ENCODE measurements at regions not wholly inside any gene's neighbourhood (a gene's known extent, or its start where the extent isn't known, plus 50 kb on each side); places are given as distances from the start of the nearest gene placed in this dataset.
"Not testable (repeated sequence)": the region's sequence is repeated elsewhere in the genome, so short reads cannot be mapped to it uniquely, and the experiment has no call there.

- no peak for DNase-seq
These were observed 58.3 kb downstream of the PDHA2 start for GRCh38 chr4:95898226-95898625.

- DNase-seq, result no peak
These were observed 69.3 kb downstream of the PDHA2 start for GRCh38 chr4:95909211-95909610.

GRCh38 chr4:95910749-95911148, 70.9 kb downstream of the PDHA2 start:
- no peak for DNase-seq

GRCh38 chr4:95921470-95921869, 81.6 kb downstream of the PDHA2 start:
- no peak for DNase-seq

GRCh38 chr4:95929448-95930064, 89.7 kb downstream of the PDHA2 start:
- DNase-seq, result no peak

GRCh38 chr4:95939141-95939540, 99.2 kb downstream of the PDHA2 start:
- DNase-seq, result no peak

GRCh38 chr4:95949136-95949765, 109.4 kb downstream of the PDHA2 start:
- DNase-seq, result no peak

GRCh38 chr4:95949808-95950207, 109.9 kb downstream of the PDHA2 start:
- no peak for DNase-seq

- not testable (repeated sequence) for DNase-seq
These were observed 112.6 kb downstream of the PDHA2 start for GRCh38 chr4:95952538-95952937.

- DNase-seq, result no peak
These were observed 116.2 kb downstream of the PDHA2 start for GRCh38 chr4:95956094-95956493.

GRCh38 chr4:95957054-95957453, 117.2 kb downstream of the PDHA2 start:
- DNase-seq, result no peak

- DNase-seq, result no peak
These were observed 117.9 kb downstream of the PDHA2 start for GRCh38 chr4:95957759-95958158.

- no peak for DNase-seq
These were observed 119.3 kb downstream of the PDHA2 start for GRCh38 chr4:95959182-95959581.

GRCh38 chr4:95959633-95960032, 119.7 kb downstream of the PDHA2 start:
- DNase-seq, result no peak

- DNase-seq, result no peak
These were observed 123.6 kb downstream of the PDHA2 start for GRCh38 chr4:95963456-95963855.

- DNase-seq, result no peak
These were observed 140.3 kb downstream of the PDHA2 start for GRCh38 chr4:95979961-95980876.

- no peak for DNase-seq
These were observed 141.0 kb downstream of the PDHA2 start for GRCh38 chr4:95980877-95981360.

GRCh38 chr4:95981591-95981990, 141.7 kb downstream of the PDHA2 start:
- DNase-seq, result no peak

GRCh38 chr4:95982516-95982915, 142.6 kb downstream of the PDHA2 start:
- no peak for DNase-seq

- no peak for DNase-seq
These were observed 144.2 kb downstream of the PDHA2 start for GRCh38 chr4:95984081-95984480.

- DNase-seq, result no peak
These were observed 145.2 kb downstream of the PDHA2 start for GRCh38 chr4:95985051-95985450.
